Stomach (tissue), 4 donors: ENCODE measurements at regions not wholly inside any gene's neighbourhood (a gene's known extent, or its start where the extent isn't known, plus 50 kb on each side); places are given as distances from the start of the nearest gene placed in this dataset.

Source experiments
- EP300 ChIP-seq: sonication (generic); formaldehyde crosslinking; IDR thresholded peaks from one replicate; pipeline ENCODE4 v1.6.1; 2017; ENCODE audit warnings: antibody characterized with exemption
- POLR2A ChIP-seq, 4 donors: fragments of 450-650 bp; IDR thresholded peaks; one replicate each; pipeline ENCODE4 v1.6.1; 2016; ENCODE audit warnings: antibody characterized with exemption in 4 of 4, control low read depth in 2 of 4, mild to moderate bottlenecking in 1 of 4, moderate library complexity in 1 of 4
- TF ChIP-seq, protein P1 (sequence below), 7 experiments: fragments of 450-650 bp in 4 of 7; fragments of 200-600 bp in 3 of 7; sonication (generic) in 3 of 7; IDR thresholded peaks; one replicate each; pipeline ENCODE4 v1.5.1; 2016 to 2019; ENCODE audit warnings: antibody characterized with exemption in 7 of 7, control low read depth in 2 of 7, mild to moderate bottlenecking in 1 of 7

DNA sequence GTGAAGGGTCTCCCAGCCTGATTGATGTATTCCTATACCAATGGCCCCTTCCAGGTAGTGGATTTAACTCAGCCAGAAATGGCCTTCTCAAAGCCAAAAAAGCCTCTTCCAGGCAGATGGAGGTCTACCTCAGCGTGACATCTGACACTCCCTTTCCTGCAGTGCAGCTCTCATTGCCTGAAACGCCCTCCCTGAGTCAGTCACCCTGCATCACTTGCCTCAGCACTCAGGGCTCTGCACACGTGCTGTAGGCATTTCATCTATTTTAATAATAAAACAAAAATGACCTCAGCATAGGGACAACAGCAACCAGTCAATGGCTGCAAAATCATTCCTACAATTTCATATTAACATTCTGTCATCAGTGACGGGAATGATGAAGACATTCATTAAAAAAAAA, 64.4 kb upstream of the GJA5 start:
- TF ChIP-seq EP300 (no peak), POLR2A (IDR thresholded peaks at IDR 0.05) (no peak)
- TF ChIP-seq, protein P1, sequence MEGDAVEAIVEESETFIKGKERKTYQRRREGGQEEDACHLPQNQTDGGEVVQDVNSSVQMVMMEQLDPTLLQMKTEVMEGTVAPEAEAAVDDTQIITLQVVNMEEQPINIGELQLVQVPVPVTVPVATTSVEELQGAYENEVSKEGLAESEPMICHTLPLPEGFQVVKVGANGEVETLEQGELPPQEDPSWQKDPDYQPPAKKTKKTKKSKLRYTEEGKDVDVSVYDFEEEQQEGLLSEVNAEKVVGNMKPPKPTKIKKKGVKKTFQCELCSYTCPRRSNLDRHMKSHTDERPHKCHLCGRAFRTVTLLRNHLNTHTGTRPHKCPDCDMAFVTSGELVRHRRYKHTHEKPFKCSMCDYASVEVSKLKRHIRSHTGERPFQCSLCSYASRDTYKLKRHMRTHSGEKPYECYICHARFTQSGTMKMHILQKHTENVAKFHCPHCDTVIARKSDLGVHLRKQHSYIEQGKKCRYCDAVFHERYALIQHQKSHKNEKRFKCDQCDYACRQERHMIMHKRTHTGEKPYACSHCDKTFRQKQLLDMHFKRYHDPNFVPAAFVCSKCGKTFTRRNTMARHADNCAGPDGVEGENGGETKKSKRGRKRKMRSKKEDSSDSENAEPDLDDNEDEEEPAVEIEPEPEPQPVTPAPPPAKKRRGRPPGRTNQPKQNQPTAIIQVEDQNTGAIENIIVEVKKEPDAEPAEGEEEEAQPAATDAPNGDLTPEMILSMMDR (IDR thresholded peaks at IDR 0.05), result no peak
